ENCODE measurements at regions not wholly inside any gene's neighbourhood (a gene's known extent, or its start where the extent isn't known, plus 50 kb on each side); places are given as distances from the start of the nearest gene placed in this dataset.
"Not testable (repeated sequence)": the region's sequence is repeated elsewhere in the genome, so short reads cannot be mapped to it uniquely, and the experiment has no call there.

- H3K4me3 ChIP-seq (ENCODE audit: low read depth, low read length), result no peak overlapping the region
- TF ChIP-seq CTCF (IDR thresholded peaks at IDR 0.05; ENCODE audit: insufficient read depth, low read length, missing control alignments), result no peak
- CTCF ChIA-PET, result no interaction called here
- POLR2A ChIA-PET, result no interaction called here
- DNase-seq (ENCODE audit: low read depth, low spot score), result no peak
Measured at GRCh38 chr3:22835041-22835440, 368.1 kb upstream of the UBE2E2 start.

GRCh38 chr3:22836131-22836530 lies 367.0 kb upstream of the UBE2E2 start:
- CTCF ChIA-PET, result no interaction called here
- H3K4me3 ChIP-seq (ENCODE audit: low read depth, low read length), result no peak overlapping the region
- DNase-seq (ENCODE audit: low read depth, low spot score), result no peak
- TF ChIP-seq CTCF (IDR thresholded peaks at IDR 0.05; ENCODE audit: insufficient read depth, low read length, missing control alignments), result no peak
- POLR2A ChIA-PET, result no interaction called here

GRCh38 chr3:22843854-22844253 lies 359.3 kb upstream of the UBE2E2 start:
- no peak overlapping the region for H3K4me3 ChIP-seq (ENCODE audit: low read depth, low read length)
- CTCF ChIA-PET, result no interaction called here
- DNase-seq (ENCODE audit: low read depth, low spot score), result no peak
- POLR2A ChIA-PET, result no interaction called here
- TF ChIP-seq CTCF (IDR thresholded peaks at IDR 0.05; ENCODE audit: insufficient read depth, low read length, missing control alignments), result no peak

- POLR2A ChIA-PET, result no interaction called here
- DNase-seq (ENCODE audit: low read depth, low spot score), result no peak
- CTCF ChIA-PET, result no interaction called here
Measured at GRCh38 chr3:22846566-22846965, 356.6 kb upstream of the UBE2E2 start.

GRCh38 chr3:22849583-22849982 lies 353.5 kb upstream of the UBE2E2 start:
- CTCF ChIA-PET; H3K4me3 ChIP-seq (ENCODE audit: low read depth, low read length); DNase-seq (ENCODE audit: low read depth, low spot score); POLR2A ChIA-PET: not testable (repeated sequence)

More at GRCh38 chr3:22846566-22846965, 356.6 kb upstream of the UBE2E2 start:
- no peak for TF ChIP-seq CTCF (IDR thresholded peaks at IDR 0.05; ENCODE audit: insufficient read depth, low read length, missing control alignments)
- no peak overlapping the region for H3K4me3 ChIP-seq (ENCODE audit: low read depth, low read length)

GRCh38 chr3:22856811-22857210 lies 346.3 kb upstream of the UBE2E2 start:
- TF ChIP-seq CTCF (IDR thresholded peaks at IDR 0.05; ENCODE audit: insufficient read depth, low read length, missing control alignments), result no peak
- no peak for DNase-seq (ENCODE audit: low read depth, low spot score)
- ChIA-PET CTCF (no interaction called here), POLR2A (no interaction called here)
- no peak overlapping the region for H3K4me3 ChIP-seq (ENCODE audit: low read depth, low read length)

- TF ChIP-seq CTCF (IDR thresholded peaks at IDR 0.05; ENCODE audit: insufficient read depth, low read length, missing control alignments), result no peak
- DNase-seq (ENCODE audit: low read depth, low spot score), result no peak
- H3K4me3 ChIP-seq (ENCODE audit: low read depth, low read length), result no peak overlapping the region
- POLR2A ChIA-PET, result no interaction called here
- CTCF ChIA-PET, result no interaction called here
Measured at GRCh38 chr3:22858486-22858885, 344.6 kb upstream of the UBE2E2 start.
